HepG2 (cell line): ENCODE measurements at regions not wholly inside any gene's neighbourhood (a gene's known extent, or its start where the extent isn't known, plus 50 kb on each side); places are given as distances from the start of the nearest gene placed in this dataset.

Experiments
- ATAC-seq: fragments of 200-7000 bp; cut with Tn5 transposase; 3 replicates; pipeline ENCODE4 v1.9.1; 2020; ENCODE audit warnings: mild to moderate bottlenecking, moderate library complexity
- BruUV-seq: library from RNA; stranded (reverse); fragments of 400-500 nt; replicated peaks from 2 replicates; lab custom pipeline; 2021; lab: Mats Ljungman, UMichigan
- CTCF ChIA-PET: fragments of 300-600 bp; formaldehyde crosslinking; extraction: SDS; loops from one replicate; lab custom pipeline; 2021; ENCODE audit warnings: low total read pairs, inconsistent platforms, low intra/inter-chr PET ratio; lab: Yijun Ruan, JAX
- POLR2A ChIA-PET: fragments of 350-600 bp; sonication (Branson Sonifier 250); formaldehyde crosslinking; loops from one replicate; lab custom pipeline; 2020; ENCODE audit warnings: antibody characterized with exemption, inconsistent platforms; lab: Yijun Ruan, JAX
- DNase-seq: peaks from one replicate; pipeline ENCODE4 v3.0.0-alpha.2; 2015; ENCODE audit warnings: low spot score
- FAIRE-seq: peaks from 3 replicates; lab custom pipeline; 2011; peaks lifted over from hg19 to GRCh38; lab: Jason Lieb, UNC
- H2AFZ ChIP-seq: one replicate; pipeline ENCODE4 v1.6.1; 2011; ENCODE audit warnings: low read length, inconsistent platforms
- H3K27ac ChIP-seq: fragments of 300-600 bp; 3 replicates; pipeline ENCODE4 v1.8.0; 2011; ENCODE audit warnings: mixed run types, mild to moderate bottlenecking, mixed read lengths, low read length, inconsistent platforms; ENCODE audit not compliant: insufficient read depth; ENCODE audit errors: extremely low read length
- H3K27me3 ChIP-seq, 2 experiments: fragments of 200-600 bp in 1 of 2; 2 replicates in 1 of 2; 3 replicates in 1 of 2; pipeline versions ENCODE4 v1.6.0 to v1.8.0; 2011; ENCODE audit warnings: low read length in 2 of 2, mild to moderate bottlenecking in 2 of 2, moderate library complexity in 2 of 2, inconsistent platforms in 1 of 2; ENCODE audit not compliant: insufficient read depth in 2 of 2, control insufficient read depth in 1 of 2
- H3K36me3 ChIP-seq, 2 experiments: fragments of 200-600 bp in 1 of 2; replicated peaks in 1 of 2; 2 replicates in 1 of 2; 3 replicates in 1 of 2; pipeline versions ENCODE4 v1.5.1 to v1.8.0; 2011; ENCODE audit warnings: low read length in 2 of 2, inconsistent platforms in 1 of 2; ENCODE audit not compliant: insufficient read depth in 2 of 2, control insufficient read depth in 1 of 2
- H3K4me1 ChIP-seq: 2 replicates; pipeline ENCODE4 v1.5.1; 2012; ENCODE audit warnings: low read length, inconsistent platforms; ENCODE audit not compliant: insufficient read depth
- H3K4me2 ChIP-seq: 2 replicates; pipeline ENCODE4 v1.6.0; 2011; ENCODE audit warnings: low read depth, low read length, inconsistent platforms
- H3K4me3 ChIP-seq, 3 experiments: fragments of 200-600 bp in 1 of 3; sonication (generic), shearing (Covaris generic) in 1 of 3; replicated peaks in 1 of 3; 2 replicates each; pipeline ENCODE4 v1.5.1; 2011 to 2016; ENCODE audit warnings: low read length in 3 of 3, inconsistent platforms in 2 of 3, low read depth in 2 of 3, mild to moderate bottlenecking in 2 of 3, control low read depth in 1 of 3, mixed read lengths in 1 of 3; ENCODE audit not compliant: insufficient read depth in 1 of 3
- H3K79me2 ChIP-seq: one replicate; pipeline ENCODE4 v1.6.1; 2011; ENCODE audit warnings: low read length, inconsistent platforms; ENCODE audit not compliant: insufficient read depth
- H3K9ac ChIP-seq: 2 replicates; pipeline ENCODE4 v1.6.0; 2011; ENCODE audit warnings: mild to moderate bottlenecking, low read depth, low read length, inconsistent platforms; ENCODE audit not compliant: insufficient read depth
- H3K9me3 ChIP-seq: 2 replicates; pipeline ENCODE4 v1.5.1; 2012; ENCODE audit warnings: mild to moderate bottlenecking, low read length
- H4K20me1 ChIP-seq: 2 replicates; pipeline ENCODE4 v1.6.0; 2011; ENCODE audit warnings: inconsistent platforms, mild to moderate bottlenecking, low read length, moderate library complexity; ENCODE audit not compliant: insufficient read depth
- AKNA ChIP-seq: sonication (generic); formaldehyde crosslinking; IDR thresholded peaks from 2 replicates; pipeline ENCODE4 v1.4.0; 2020; ENCODE audit warnings: missing genetic modification reagents, borderline replicate concordance
- ATF7 ChIP-seq, 2 experiments: fragments of 450-650 bp in 1 of 2; sonication (generic) in 1 of 2; formaldehyde crosslinking in 1 of 2; IDR thresholded peaks; 2 replicates each; pipeline versions ENCODE4 v1.4.0 to v1.6.1; 2016 to 2020; ENCODE audit warnings: antibody characterized with exemption in 1 of 2, mild to moderate bottlenecking in 1 of 2, missing genetic modification reagents in 1 of 2
- CENPBD1 ChIP-seq: sonication (generic); formaldehyde crosslinking; IDR thresholded peaks from 2 replicates; pipeline ENCODE4 v1.8.0; 2022; ENCODE audit warnings: missing genetic modification reagents, low read depth, mild to moderate bottlenecking, borderline replicate concordance
- CHD2 ChIP-seq: IDR thresholded peaks from 2 replicates; pipeline ENCODE4 v1.6.1; 2011; ENCODE audit warnings: low read depth, low read length, improper control_type of control experiment
- CHD4 ChIP-seq: fragments of 200-600 bp; sonication (generic); IDR thresholded peaks from 2 replicates; pipeline ENCODE4 v1.7.0; 2017; ENCODE audit warnings: mild to moderate bottlenecking, low read length, borderline replicate concordance
- ERF ChIP-seq: IDR thresholded peaks from 2 replicates; pipeline ENCODE4 v1.6.1; 2018; ENCODE audit warnings: missing biosample characterization, missing genetic modification reagents
- FOXA1 ChIP-seq, 2 experiments: fragments of 450-650 bp in 1 of 2; sonication (generic) in 1 of 2; formaldehyde crosslinking in 1 of 2; IDR thresholded peaks; 2 replicates each; pipeline versions ENCODE4 v1.4.0 to v1.6.1; 2016 to 2020; ENCODE audit warnings: missing genetic modification reagents in 1 of 2
- HES4 ChIP-seq: sonication (generic); formaldehyde crosslinking; IDR thresholded peaks from 2 replicates; pipeline ENCODE4 v1.9.0; 2021; ENCODE audit warnings: mild to moderate bottlenecking, missing genetic modification reagents, borderline replicate concordance
- KDM3A ChIP-seq: IDR thresholded peaks from 2 replicates; pipeline ENCODE4 v1.6.1; 2018; ENCODE audit warnings: low read depth, missing compliant biosample characterization
- NFE2 ChIP-seq: sonication (generic); formaldehyde crosslinking; IDR thresholded peaks from 2 replicates; pipeline ENCODE4 v1.4.0; 2020; ENCODE audit warnings: missing genetic modification reagents
- RFX1 ChIP-seq: fragments of 450-650 bp; IDR thresholded peaks from 2 replicates; pipeline ENCODE4 v1.6.1; 2017
- SSRP1 ChIP-seq: IDR thresholded peaks from 2 replicates; pipeline ENCODE4 v1.6.1; 2016; ENCODE audit warnings: control low read depth
- TAF15 ChIP-seq: fragments of 200-400 bp; formaldehyde crosslinking; IDR thresholded peaks from one replicate; pipeline ENCODE4 v1.6.1; 2018; ENCODE audit warnings: mild to moderate bottlenecking, low read depth, low read length; ENCODE audit not compliant: poor library complexity, severe bottlenecking
- TEAD3 ChIP-seq: optimal IDR thresholded peaks from 2 replicates; pipeline ENCODE3; 2016; ENCODE audit warnings: borderline replicate concordance
- ZBTB7B ChIP-seq: sonication (generic); formaldehyde crosslinking; IDR thresholded peaks from 2 replicates; pipeline ENCODE4 v1.4.0; 2020; ENCODE audit warnings: missing genetic modification reagents
- ZFP62 ChIP-seq: sonication (generic); formaldehyde crosslinking; IDR thresholded peaks from 2 replicates; pipeline ENCODE4 v1.4.0; 2020; ENCODE audit warnings: missing genetic modification reagents
- ZNF672 ChIP-seq: sonication (generic); formaldehyde crosslinking; IDR thresholded peaks from 2 replicates; pipeline ENCODE4 v1.8.1; 2022; ENCODE audit warnings: missing genetic modification reagents
- ZNF775 ChIP-seq: sonication (generic); formaldehyde crosslinking; IDR thresholded peaks from 2 replicates; pipeline ENCODE4 v1.4.0; 2020; ENCODE audit warnings: missing genetic modification reagents, mild to moderate bottlenecking, moderate library complexity, borderline replicate concordance
- WGBS: methylation state at CpG from one replicate; pipeline ENCODE4 v1.1.6; 2017; ENCODE audit warnings: low lambda C conversion rate; 5-methylcytosine and 5-hydroxymethylcytosine counted together
- in situ Hi-C: cut with HindIII; loops from 2 replicates; pipeline ENCODE4 v1.10.0; 2017; ENCODE audit warnings: low pct_unique_long_range_greater_than_20kb; ENCODE audit not compliant: extremely low pct_ligation_motif_present
- intact Hi-C: fragments of 100-400 bp; cut with micrococcal nuclease; formaldehyde crosslinking; loops from one replicate; pipeline ENCODE4 v1.10.0; 2022; ENCODE audit not compliant: unreplicated experiment

- TF ChIP-seq AKNA (CRISPR knock-in tag) (no peak), CENPBD1 (CRISPR knock-in tag) (no peak), RFX1 (no peak), ATF7 (IDR thresholded peaks at IDR 0.05) (no peak), ATF7 (CRISPR knock-in tag; IDR thresholded peaks at IDR 0.05) (no peak)
- TF ChIP-seq, all 625 proteins: peak for 0
Observed at GRCh38 chr21:23963454-23963853, 1643.8 kb downstream of the MRPL39 start (continued).

GRCh38 chr21:23960769-23961168 lies 1646.5 kb downstream of the MRPL39 start:
- no peaks in the 10 kb centered on the region for H3K27me3 ChIP-seq
- no peak overlapping the region for H3K27ac ChIP-seq
- H3K4me2 ChIP-seq = no peak overlapping the region
- H4K20me1 ChIP-seq = no peaks in the 10 kb centered on the region
- H2AFZ ChIP-seq = no peak overlapping the region
- no peaks in the 10 kb centered on the region for H3K36me3 ChIP-seq
- FAIRE-seq = no peak
- in situ Hi-C loops = no loop called here
- no peak overlapping the region for H3K4me3 ChIP-seq
- 2% methylated on average over 2 of the region's 2 CpGs for WGBS
- H3K9me3 ChIP-seq = peaks cover 77% of the 10 kb centered on the region
- BruUV-seq = no TSS peak
- H3K9ac ChIP-seq = no peak overlapping the region
- TF ChIP-seq TAF15 (no peak), ZBTB7B (CRISPR knock-in tag) (no peak), SSRP1 (CRISPR knock-in tag) (no peak), TEAD3 (CRISPR knock-in tag) (no peak), ZFP62 (CRISPR knock-in tag) (no peak), NFE2 (CRISPR knock-in tag) (no peak), CHD4 (no peak), HES4 (CRISPR knock-in tag) (no peak), KDM3A (CRISPR knock-in tag) (no peak), ZNF672 (CRISPR knock-in tag) (no peak), FOXA1 (IDR thresholded peaks at IDR 0.05) (no peak), FOXA1 (CRISPR knock-in tag; IDR thresholded peaks at IDR 0.05) (no peak), ZNF775 (no peak), CHD2 (no peak), ERF (CRISPR knock-in tag) (no peak)
- ChIA-PET POLR2A (no interaction called here), CTCF (no interaction called here)
- no peak for DNase-seq
- intact Hi-C loops = no loop called here
- H3K4me1 ChIP-seq = no peaks in the 10 kb centered on the region
- H3K79me2 ChIP-seq = no peaks in the 10 kb centered on the region
- no peak for ATAC-seq
